Uterus (tissue), 2 donors: ENCODE measurements at regions not wholly inside any gene's neighbourhood (a gene's known extent, or its start where the extent isn't known, plus 50 kb on each side); places are given as distances from the start of the nearest gene placed in this dataset.

Source experiments
- CTCF ChIP-seq, 4 experiments: fragments of 200-600 bp in 2 of 4; fragments of 450-650 bp in 2 of 4; sonication (generic) in 2 of 4; IDR thresholded peaks; one replicate each; pipeline ENCODE4 v1.5.1; 2016 to 2019; ENCODE audit warnings: antibody characterized with exemption in 4 of 4, mild to moderate bottlenecking in 2 of 4, moderate library complexity in 1 of 4
- POLR2A ChIP-seq, 2 donors: fragments of 450-650 bp; IDR thresholded peaks; one replicate each; pipeline ENCODE4 v1.6.1; 2016; ENCODE audit warnings: antibody characterized with exemption in 2 of 2, mild to moderate bottlenecking in 1 of 2, moderate library complexity in 1 of 2

GRCh38 chr5:118435131-118435530 is 553.2 kb downstream of the DTWD2 start:
- TF ChIP-seq POLR2A (IDR thresholded peaks at IDR 0.05): no peak
- TF ChIP-seq CTCF (IDR thresholded peaks at IDR 0.05): no peak
